ENCODE measurements at regions not wholly inside any gene's neighbourhood (a gene's known extent, or its start where the extent isn't known, plus 50 kb on each side); places are given as distances from the start of the nearest gene placed in this dataset.

DNA sequence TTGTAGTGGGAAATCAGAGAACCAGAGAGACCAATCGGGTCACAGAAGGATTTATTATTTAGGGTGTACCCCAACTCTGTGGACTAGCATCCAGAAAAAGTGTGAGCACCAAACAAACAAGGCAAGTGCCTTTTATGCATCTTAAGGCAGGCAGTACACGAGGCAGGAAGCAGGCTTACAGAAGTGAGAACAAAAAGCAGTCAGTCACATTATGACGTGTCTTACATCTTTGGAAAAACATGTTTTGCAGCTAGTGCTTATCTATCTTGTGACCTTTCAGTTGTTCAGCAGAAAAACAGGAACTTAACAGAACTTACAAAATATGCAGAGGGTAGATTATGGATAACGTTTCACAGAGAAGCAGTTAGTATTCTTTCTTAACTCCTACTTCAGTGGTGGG, 270.9 kb upstream of the RBMY1B start:
- H3K79me2 ChIP-seq (ENCODE audit: control insufficient read depth, insufficient read depth, low read length, unreplicated experiment) = no peaks in the 10 kb centered on the region
- no peaks in the 10 kb centered on the region for H3K27me3 ChIP-seq (ENCODE audit: insufficient read depth, low read length)
- no peak overlapping the region for H3K4me3 ChIP-seq (ENCODE audit: low read depth, low read length)
- no peaks in the 10 kb centered on the region for H3K4me1 ChIP-seq (ENCODE audit: control insufficient read depth, insufficient read depth, low read length, unreplicated experiment)
- H3K27ac ChIP-seq (ENCODE audit: low read depth, low read length) = no peak overlapping the region
- H3K36me3 ChIP-seq (ENCODE audit: insufficient read depth, low read length) = no peaks in the 10 kb centered on the region
- H2AFZ ChIP-seq (ENCODE audit: low read length, unreplicated experiment) = no peak overlapping the region

DNA sequence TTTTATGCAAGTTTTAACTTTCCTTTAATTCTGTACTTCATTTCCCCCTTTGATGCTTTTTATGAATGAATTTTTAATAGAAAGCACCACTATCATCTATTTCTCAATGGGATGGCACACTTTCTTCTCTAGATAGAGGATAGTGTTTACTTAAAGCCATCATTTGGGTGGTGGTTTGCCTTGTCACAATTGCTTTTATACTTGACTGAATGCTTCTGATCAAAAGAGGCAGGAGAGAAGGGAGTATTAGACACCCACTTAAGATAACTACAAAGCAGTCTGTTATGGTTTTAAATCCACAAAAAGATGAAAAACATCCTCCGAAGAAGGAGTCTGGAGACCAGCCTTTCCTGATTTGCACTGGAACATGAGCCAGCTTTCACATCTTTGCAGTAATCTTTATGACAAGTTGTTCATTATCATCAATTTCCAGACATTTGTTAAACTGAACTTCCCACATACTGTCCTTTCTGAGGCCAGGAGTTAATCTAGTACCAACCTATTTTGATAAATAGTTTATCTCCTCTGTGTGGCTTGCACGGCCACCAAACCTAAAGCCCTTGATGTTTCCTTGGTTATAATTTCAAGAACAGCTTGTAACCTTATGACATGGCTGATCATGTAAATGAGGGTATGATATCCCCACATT, 270.4 kb upstream of the RBMY1B start:
- no peaks in the 10 kb centered on the region for H3K79me2 ChIP-seq (ENCODE audit: control insufficient read depth, insufficient read depth, low read length, unreplicated experiment)
- no peak overlapping the region for H3K27ac ChIP-seq (ENCODE audit: low read depth, low read length)
- no peaks in the 10 kb centered on the region for H3K27me3 ChIP-seq (ENCODE audit: insufficient read depth, low read length)
- H2AFZ ChIP-seq (ENCODE audit: low read length, unreplicated experiment) = no peak overlapping the region
- no peak overlapping the region for H3K4me3 ChIP-seq (ENCODE audit: low read depth, low read length)
- H3K36me3 ChIP-seq (ENCODE audit: insufficient read depth, low read length) = no peaks in the 10 kb centered on the region
- H3K4me1 ChIP-seq (ENCODE audit: control insufficient read depth, insufficient read depth, low read length, unreplicated experiment) = no peaks in the 10 kb centered on the region

DNA sequence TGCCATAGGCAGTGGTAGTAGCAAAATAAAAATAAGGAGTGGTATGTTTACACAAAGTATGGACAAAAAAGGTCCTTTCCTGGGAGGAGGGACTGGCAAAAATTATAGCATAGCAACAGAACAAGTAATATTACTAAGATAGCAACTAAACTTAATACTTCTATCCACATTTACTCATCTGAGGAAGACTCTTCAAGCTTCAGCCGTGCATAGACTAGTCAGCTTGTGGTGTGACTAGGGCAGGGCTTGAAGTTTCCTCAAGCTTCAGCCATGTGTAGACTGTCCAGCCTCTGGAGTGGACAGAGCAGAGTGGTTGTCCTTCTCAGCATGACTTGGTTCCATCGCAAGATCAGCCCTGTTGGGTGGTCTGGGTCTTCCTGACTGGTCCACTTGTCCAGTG, 268.3 kb upstream of the RBMY1B start:
- H3K27ac ChIP-seq (ENCODE audit: low read depth, low read length) = no peak overlapping the region
- no peaks in the 10 kb centered on the region for H3K4me1 ChIP-seq (ENCODE audit: control insufficient read depth, insufficient read depth, low read length, unreplicated experiment)
- no peaks in the 10 kb centered on the region for H3K27me3 ChIP-seq (ENCODE audit: insufficient read depth, low read length)
- no peaks in the 10 kb centered on the region for H3K36me3 ChIP-seq (ENCODE audit: insufficient read depth, low read length)
- H2AFZ ChIP-seq (ENCODE audit: low read length, unreplicated experiment) = no peak overlapping the region
- no peaks in the 10 kb centered on the region for H3K79me2 ChIP-seq (ENCODE audit: control insufficient read depth, insufficient read depth, low read length, unreplicated experiment)
- no peak overlapping the region for H3K4me3 ChIP-seq (ENCODE audit: low read depth, low read length)

DNA sequence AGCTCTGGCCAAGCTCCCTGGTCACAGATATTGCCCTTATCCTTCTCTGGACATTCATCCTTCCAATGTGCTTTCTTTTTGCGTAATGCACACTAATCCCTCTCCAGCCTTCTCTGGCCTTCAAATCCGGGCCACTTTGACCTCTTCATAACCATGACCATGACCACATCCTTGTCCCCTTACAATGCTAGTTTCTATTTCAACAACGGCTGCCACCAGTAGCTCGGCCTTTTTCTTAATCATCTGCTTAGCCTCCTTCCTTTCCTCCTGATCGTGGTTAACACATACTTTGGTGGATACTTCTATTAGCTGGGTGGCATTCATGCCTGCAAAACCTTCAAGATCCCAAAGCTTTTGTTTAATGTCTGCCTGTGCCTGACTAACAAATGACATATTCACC, 264.4 kb upstream of the RBMY1B start:
- Histone ChIP-seq H3K27ac (ENCODE audit: low read depth, low read length) (no peak overlapping the region), H3K36me3 (ENCODE audit: insufficient read depth, low read length) (no peaks in the 10 kb centered on the region), H3K4me3 (ENCODE audit: low read depth, low read length) (no peak overlapping the region), H3K4me1 (ENCODE audit: control insufficient read depth, insufficient read depth, low read length, unreplicated experiment) (no peaks in the 10 kb centered on the region), H3K27me3 (ENCODE audit: insufficient read depth, low read length) (no peaks in the 10 kb centered on the region), H2AFZ (ENCODE audit: low read length, unreplicated experiment) (no peak overlapping the region), H3K79me2 (ENCODE audit: control insufficient read depth, insufficient read depth, low read length, unreplicated experiment) (no peaks in the 10 kb centered on the region)

DNA sequence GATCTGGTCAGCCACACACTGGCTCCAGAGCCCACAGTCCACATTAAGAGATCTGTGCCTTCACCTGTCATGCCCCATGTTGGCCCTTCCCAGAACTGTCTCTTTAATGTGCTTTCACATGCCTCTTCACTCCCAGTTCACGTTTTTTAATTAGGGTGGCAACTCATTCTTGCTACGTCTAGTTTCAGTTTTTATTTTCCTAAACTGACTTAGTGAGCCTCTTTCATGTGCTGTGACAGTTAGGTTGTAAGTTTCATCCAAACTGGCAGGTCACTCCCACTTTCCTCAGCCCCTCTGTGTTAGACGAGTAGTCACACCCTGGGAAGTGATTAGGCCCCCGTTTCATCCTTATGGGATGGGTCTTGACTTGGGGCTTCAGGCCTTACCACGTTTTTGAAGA, 262.5 kb upstream of the RBMY1B start:
- Histone ChIP-seq H3K79me2 (ENCODE audit: control insufficient read depth, insufficient read depth, low read length, unreplicated experiment) (no peaks in the 10 kb centered on the region), H3K4me3 (ENCODE audit: low read depth, low read length) (no peak overlapping the region), H3K4me1 (ENCODE audit: control insufficient read depth, insufficient read depth, low read length, unreplicated experiment) (peaks cover 1% of the 10 kb centered on the region), H3K27me3 (ENCODE audit: insufficient read depth, low read length) (no peaks in the 10 kb centered on the region), H3K27ac (ENCODE audit: low read depth, low read length) (no peak overlapping the region), H3K36me3 (ENCODE audit: insufficient read depth, low read length) (no peaks in the 10 kb centered on the region), H2AFZ (ENCODE audit: low read length, unreplicated experiment) (no peak overlapping the region)

DNA sequence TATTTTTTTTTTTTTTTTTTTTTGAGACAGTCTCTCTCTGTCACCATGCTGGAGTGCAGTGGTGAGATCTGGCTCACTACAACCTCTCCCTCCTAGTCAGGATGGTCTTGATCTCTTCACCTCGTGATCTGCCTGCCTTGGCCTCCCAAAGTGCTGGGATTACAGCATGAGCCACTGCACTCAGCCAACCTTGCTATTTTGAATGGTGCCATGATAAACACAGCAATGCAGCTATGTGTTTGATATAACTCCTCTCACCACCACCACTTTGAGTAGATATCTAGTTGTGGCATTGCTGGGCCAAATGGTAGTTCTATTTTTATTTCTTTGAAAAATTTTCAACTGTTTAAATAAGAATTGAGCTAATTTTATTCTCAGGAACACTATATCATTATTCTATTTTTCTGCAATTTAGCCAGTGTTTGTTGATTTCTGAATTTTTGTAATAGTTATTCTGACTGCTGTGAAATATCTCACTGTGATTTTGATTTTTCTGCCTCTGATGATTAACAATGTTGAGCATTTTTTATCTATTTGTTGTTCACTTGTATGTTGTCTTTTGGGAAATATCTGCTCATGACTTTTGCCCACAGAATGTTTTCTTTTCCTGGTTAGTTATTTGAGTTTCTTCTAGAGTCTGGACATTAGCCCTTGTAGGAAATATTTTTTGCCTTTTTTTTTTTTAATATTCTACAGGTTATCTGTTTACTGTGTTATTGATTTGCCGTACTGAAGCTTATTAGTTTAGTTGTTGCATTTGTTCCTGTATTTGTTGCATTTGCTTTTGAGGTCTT, 257.5 kb upstream of the RBMY1B start:
- Histone ChIP-seq H2AFZ (ENCODE audit: low read length, unreplicated experiment) (no peak overlapping the region), H3K79me2 (ENCODE audit: control insufficient read depth, insufficient read depth, low read length, unreplicated experiment) (no peaks in the 10 kb centered on the region), H3K27ac (ENCODE audit: low read depth, low read length) (peak overlapping the region; percentile 32; the same call in 1 of the 2 replicates), H3K36me3 (ENCODE audit: insufficient read depth, low read length) (no peaks in the 10 kb centered on the region), H3K4me1 (ENCODE audit: control insufficient read depth, insufficient read depth, low read length, unreplicated experiment) (peaks cover 12% of the 10 kb centered on the region), H3K4me3 (ENCODE audit: low read depth, low read length) (no peak overlapping the region), H3K27me3 (ENCODE audit: insufficient read depth, low read length) (no peaks in the 10 kb centered on the region)

DNA sequence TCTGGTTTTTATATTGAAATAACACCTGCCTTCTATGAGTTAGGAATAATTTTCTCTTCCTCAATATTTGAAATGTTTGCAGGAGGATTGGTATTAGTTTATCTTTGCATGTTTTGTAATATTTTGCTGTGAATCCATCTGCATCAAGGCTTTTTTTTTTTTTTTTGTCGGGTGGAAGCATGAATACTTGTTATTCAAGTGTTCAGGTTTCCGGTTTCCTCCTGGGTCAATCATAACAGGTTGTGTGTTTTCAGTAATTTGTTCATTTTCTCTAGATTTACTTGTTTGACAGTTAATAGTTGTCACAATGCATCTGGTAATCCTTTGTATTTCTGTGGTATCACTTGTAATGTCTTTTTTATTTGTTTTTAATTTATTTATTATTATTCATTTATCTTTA, 256.7 kb upstream of the RBMY1B start:
- H3K36me3 ChIP-seq (ENCODE audit: insufficient read depth, low read length) = no peaks in the 10 kb centered on the region
- peak overlapping the region; percentile 25 for H2AFZ ChIP-seq (ENCODE audit: low read length, unreplicated experiment)
- H3K27ac ChIP-seq (ENCODE audit: low read depth, low read length) = peak overlapping the region; percentile 13; the same call in 1 of the 2 replicates
- H3K27me3 ChIP-seq (ENCODE audit: insufficient read depth, low read length) = no peaks in the 10 kb centered on the region
- peaks cover 13% of the 10 kb centered on the region for H3K4me1 ChIP-seq (ENCODE audit: control insufficient read depth, insufficient read depth, low read length, unreplicated experiment)
- no peak overlapping the region for H3K4me3 ChIP-seq (ENCODE audit: low read depth, low read length)
- H3K79me2 ChIP-seq (ENCODE audit: control insufficient read depth, insufficient read depth, low read length, unreplicated experiment) = no peaks in the 10 kb centered on the region

DNA sequence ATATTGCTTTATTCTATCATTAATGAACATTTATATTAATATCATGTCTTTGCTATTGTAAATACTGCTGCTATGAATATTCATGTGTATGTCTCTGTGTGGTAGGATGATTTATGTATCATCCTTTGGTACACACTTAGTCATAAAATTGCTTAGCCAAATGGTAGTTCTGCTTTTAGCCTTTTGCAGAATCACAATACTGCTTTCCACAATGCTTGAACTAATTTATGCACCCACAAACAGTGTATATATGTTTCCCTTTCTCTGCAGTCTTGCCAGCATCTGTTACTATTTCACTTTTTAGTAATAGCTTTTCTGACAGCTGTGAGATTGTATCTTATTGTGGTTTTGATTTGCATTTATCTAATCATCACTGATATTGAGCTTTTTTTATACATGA, 254.3 kb upstream of the RBMY1B start:
- Histone ChIP-seq H3K27me3 (ENCODE audit: insufficient read depth, low read length) (no peaks in the 10 kb centered on the region), H3K27ac (ENCODE audit: low read depth, low read length) (no peak overlapping the region), H2AFZ (ENCODE audit: low read length, unreplicated experiment) (no peak overlapping the region), H3K4me3 (ENCODE audit: low read depth, low read length) (no peak overlapping the region), H3K36me3 (ENCODE audit: insufficient read depth, low read length) (no peaks in the 10 kb centered on the region), H3K4me1 (ENCODE audit: control insufficient read depth, insufficient read depth, low read length, unreplicated experiment) (peaks cover 19% of the 10 kb centered on the region), H3K79me2 (ENCODE audit: control insufficient read depth, insufficient read depth, low read length, unreplicated experiment) (no peaks in the 10 kb centered on the region)

DNA sequence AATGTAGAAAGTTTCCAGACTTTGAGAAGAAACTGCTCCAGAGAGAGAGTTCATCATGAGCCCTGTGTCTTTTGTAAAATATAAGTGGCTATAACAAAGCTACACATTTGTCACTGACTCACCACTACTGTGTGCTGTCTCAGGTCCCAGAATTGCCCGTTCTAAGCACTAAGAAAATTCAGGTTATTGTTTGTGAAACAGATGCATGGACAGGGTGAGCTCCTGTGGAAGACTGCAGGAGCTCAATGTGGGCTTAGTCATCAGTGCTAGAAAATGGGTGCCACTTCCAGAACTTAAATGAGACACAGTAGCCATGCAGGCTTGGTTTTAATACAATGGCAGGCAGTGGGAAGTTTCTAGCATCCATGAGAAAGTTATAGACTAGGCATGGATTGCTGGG, 251.4 kb upstream of the RBMY1B start:
- H3K4me3 ChIP-seq (ENCODE audit: low read depth, low read length) = no peak overlapping the region
- no peak overlapping the region for H2AFZ ChIP-seq (ENCODE audit: low read length, unreplicated experiment)
- H3K79me2 ChIP-seq (ENCODE audit: control insufficient read depth, insufficient read depth, low read length, unreplicated experiment) = no peaks in the 10 kb centered on the region
- no peaks in the 10 kb centered on the region for H3K36me3 ChIP-seq (ENCODE audit: insufficient read depth, low read length)
- H3K27me3 ChIP-seq (ENCODE audit: insufficient read depth, low read length) = no peaks in the 10 kb centered on the region
- peaks cover 28% of the 10 kb centered on the region for H3K4me1 ChIP-seq (ENCODE audit: control insufficient read depth, insufficient read depth, low read length, unreplicated experiment)
- H3K27ac ChIP-seq (ENCODE audit: low read depth, low read length) = no peak overlapping the region

DNA sequence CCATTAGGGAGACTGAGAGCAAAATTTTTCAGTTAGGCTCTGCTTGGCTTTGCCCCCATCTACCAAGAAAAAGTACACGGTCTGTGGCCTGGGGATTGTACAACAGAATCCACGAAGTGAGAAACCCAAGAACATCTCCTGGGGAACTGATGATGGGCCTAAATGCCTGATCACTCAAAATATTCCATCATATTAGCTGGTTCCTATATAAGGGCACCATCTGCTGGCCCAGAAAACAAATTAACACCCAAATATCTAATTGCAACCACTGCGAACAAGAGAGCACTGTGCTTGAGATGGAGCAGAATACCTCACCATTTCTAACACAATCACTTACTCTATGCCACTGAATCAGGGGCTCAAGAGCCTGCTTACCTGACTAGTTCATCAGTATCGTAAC, 250.8 kb upstream of the RBMY1B start:
- no peak overlapping the region for H3K4me3 ChIP-seq (ENCODE audit: low read depth, low read length)
- peaks cover 28% of the 10 kb centered on the region for H3K4me1 ChIP-seq (ENCODE audit: control insufficient read depth, insufficient read depth, low read length, unreplicated experiment)
- H3K27ac ChIP-seq (ENCODE audit: low read depth, low read length) = no peak overlapping the region
- H3K79me2 ChIP-seq (ENCODE audit: control insufficient read depth, insufficient read depth, low read length, unreplicated experiment) = no peaks in the 10 kb centered on the region
- H3K36me3 ChIP-seq (ENCODE audit: insufficient read depth, low read length) = no peaks in the 10 kb centered on the region
- H3K27me3 ChIP-seq (ENCODE audit: insufficient read depth, low read length) = no peaks in the 10 kb centered on the region
- no peak overlapping the region for H2AFZ ChIP-seq (ENCODE audit: low read length, unreplicated experiment)

DNA sequence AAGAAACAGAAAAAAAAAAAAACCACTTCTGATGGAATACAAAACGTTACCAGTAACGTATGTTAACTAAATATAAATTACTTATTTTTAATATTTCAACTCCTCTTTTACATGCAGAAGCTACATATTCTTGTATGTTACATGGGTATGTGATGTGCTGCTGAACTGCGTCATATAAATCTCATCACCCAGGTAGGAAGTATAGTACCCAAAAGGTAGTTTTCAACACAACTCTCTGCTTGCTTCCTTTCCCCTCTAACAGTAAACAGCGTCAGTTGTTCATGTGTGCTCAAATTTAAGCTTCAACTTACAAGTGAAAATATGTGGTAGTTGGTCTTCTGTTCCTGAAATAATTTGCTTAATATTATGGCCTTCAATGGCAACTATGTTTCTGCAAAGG, 250.0 kb upstream of the RBMY1B start:
- Histone ChIP-seq H3K79me2 (ENCODE audit: control insufficient read depth, insufficient read depth, low read length, unreplicated experiment) (no peaks in the 10 kb centered on the region), H2AFZ (ENCODE audit: low read length, unreplicated experiment) (no peak overlapping the region), H3K36me3 (ENCODE audit: insufficient read depth, low read length) (no peaks in the 10 kb centered on the region), H3K27me3 (ENCODE audit: insufficient read depth, low read length) (no peaks in the 10 kb centered on the region), H3K27ac (ENCODE audit: low read depth, low read length) (peak overlapping the region; percentile 65), H3K4me3 (ENCODE audit: low read depth, low read length) (no peak overlapping the region), H3K4me1 (ENCODE audit: control insufficient read depth, insufficient read depth, low read length, unreplicated experiment) (peaks cover 30% of the 10 kb centered on the region)

Data from ACC112 (cell line).